Liver (tissue), 8 donors: ENCODE measurements at regions not wholly inside any gene's neighbourhood (a gene's known extent, or its start where the extent isn't known, plus 50 kb on each side); places are given as distances from the start of the nearest gene placed in this dataset.

Experiments used
- DNase-seq: peaks from one replicate; pipeline ENCODE4 v3.0.0-alpha.2; 2017; ENCODE audit warnings: low spot score
- H3K27ac ChIP-seq, 2 donors: one replicate each; pipeline ENCODE4 v1.7.0; 2013; ENCODE audit warnings: inconsistent platforms in 2 of 2, low read length in 2 of 2, control low read depth in 1 of 2, low read depth in 1 of 2, mild to moderate bottlenecking in 1 of 2
- H3K27me3 ChIP-seq, 4 donors: one replicate each; pipeline versions ENCODE4 v1.6.1 to v1.7.0; 2013; ENCODE audit warnings: low read length in 3 of 4, inconsistent platforms in 1 of 4, mild to moderate bottlenecking in 1 of 4, moderate library complexity in 1 of 4; ENCODE audit not compliant: control insufficient read depth in 4 of 4, insufficient read depth in 4 of 4
- H3K36me3 ChIP-seq, 4 donors: one replicate each; pipeline versions ENCODE4 v1.6.1 to v1.7.0; 2013; ENCODE audit warnings: low read length in 3 of 4, mild to moderate bottlenecking in 3 of 4, low read depth in 1 of 4, moderate library complexity in 1 of 4; ENCODE audit not compliant: control insufficient read depth in 4 of 4, insufficient read depth in 3 of 4
- H3K4me1 ChIP-seq, 4 donors: one replicate each; pipeline versions ENCODE4 v1.6.1 to v1.7.0; 2013; ENCODE audit warnings: low read length in 3 of 4, mild to moderate bottlenecking in 3 of 4, moderate library complexity in 1 of 4; ENCODE audit not compliant: control insufficient read depth in 4 of 4, insufficient read depth in 4 of 4
- H3K4me3 ChIP-seq, 3 donors: one replicate each; pipeline versions ENCODE4 v1.6.1 to v1.7.0; 2013; ENCODE audit warnings: low read length in 3 of 3, control low read depth in 1 of 3, low read depth in 1 of 3, mild to moderate bottlenecking in 1 of 3
- H3K9ac ChIP-seq, 2 donors: one replicate each; pipeline ENCODE4 v1.7.0; 2013; ENCODE audit warnings: low read length in 2 of 2, mild to moderate bottlenecking in 2 of 2, moderate library complexity in 2 of 2, control low read depth in 1 of 2, low read depth in 1 of 2
- H3K9me3 ChIP-seq, 4 donors: one replicate each; pipeline versions ENCODE4 v1.6.1 to v1.7.0; 2013; ENCODE audit warnings: low read length in 3 of 4; ENCODE audit not compliant: control insufficient read depth in 4 of 4
- ATF3 ChIP-seq: IDR thresholded peaks from 2 replicates; pipeline ENCODE4 v1.6.1; 2016; ENCODE audit warnings: antibody characterized with exemption
- CTCF ChIP-seq: fragments of 150-350 bp; IDR thresholded peaks from 2 replicates; pipeline ENCODE4 v1.5.1; 2017; ENCODE audit warnings: improper control_type of control experiment, low read depth, low read length; ENCODE audit not compliant: missing input control
- EGR1 ChIP-seq, 2 donors: IDR thresholded peaks; 2 replicates each; pipeline ENCODE4 v1.6.1; 2016 to 2018; ENCODE audit warnings: antibody characterized with exemption in 2 of 2, low read depth in 2 of 2
- FOXA1 ChIP-seq: IDR thresholded peaks from 2 replicates; pipeline ENCODE4 v1.6.1; 2016; ENCODE audit warnings: antibody characterized with exemption
- FOXA2 ChIP-seq: IDR thresholded peaks from 2 replicates; pipeline ENCODE4 v1.6.1; 2016; ENCODE audit warnings: antibody characterized with exemption
- GABPA ChIP-seq, 2 donors: IDR thresholded peaks in 1 of 2; conservative IDR thresholded peaks in 1 of 2; 2 replicates each; pipeline ENCODE4 v1.6.1; 2016; ENCODE audit warnings: antibody characterized with exemption in 2 of 2, mild to moderate bottlenecking in 1 of 2, moderate library complexity in 1 of 2
- HNF4A ChIP-seq, 2 donors: conservative IDR thresholded peaks; 2 replicates each; pipeline ENCODE4 v1.6.1; 2016; ENCODE audit warnings: antibody characterized with exemption in 2 of 2, mild to moderate bottlenecking in 2 of 2
- HNF4G ChIP-seq: IDR thresholded peaks from 2 replicates; pipeline ENCODE4 v1.6.1; 2016; ENCODE audit warnings: antibody characterized with exemption
- JUND ChIP-seq, 2 donors: IDR thresholded peaks; 2 replicates each; pipeline ENCODE4 v1.6.1; 2016; ENCODE audit warnings: antibody characterized with exemption in 2 of 2
- NR2F2 ChIP-seq: IDR thresholded peaks from 2 replicates; pipeline ENCODE4 v1.6.1; 2016; ENCODE audit warnings: antibody characterized with exemption
- RAD21 ChIP-seq, 2 donors: IDR thresholded peaks; 2 replicates each; pipeline ENCODE4 v1.6.1; 2016; ENCODE audit warnings: antibody characterized with exemption in 2 of 2, mild to moderate bottlenecking in 2 of 2
- RXRA ChIP-seq, 2 donors: IDR thresholded peaks; 2 replicates each; pipeline ENCODE4 v1.6.1; 2017 to 2018; ENCODE audit warnings: antibody characterized with exemption in 2 of 2, mild to moderate bottlenecking in 1 of 2
- SP1 ChIP-seq: IDR thresholded peaks from 2 replicates; pipeline ENCODE4 v1.6.1; 2018; ENCODE audit warnings: antibody characterized with exemption, mild to moderate bottlenecking
- TAF1 ChIP-seq: conservative IDR thresholded peaks from 2 replicates; pipeline ENCODE4 v1.6.1; 2016; ENCODE audit warnings: antibody characterized with exemption, mild to moderate bottlenecking
- YY1 ChIP-seq: IDR thresholded peaks from 2 replicates; pipeline ENCODE4 v1.6.1; 2016; ENCODE audit warnings: antibody characterized with exemption, mild to moderate bottlenecking
- WGBS: extraction: QIAGEN DNeasy Blood & Tissue Kit; methylation state at CpG from one replicate; pipeline ENCODE4 v1.1.7; 2013; 5-methylcytosine and 5-hydroxymethylcytosine counted together
- TF ChIP-seq, protein P1 (sequence below): IDR thresholded peaks from 2 replicates; pipeline ENCODE4 v1.6.1; 2016; ENCODE audit warnings: antibody characterized with exemption, mild to moderate bottlenecking
- TF ChIP-seq, protein P2 (sequence below): IDR thresholded peaks from 2 replicates; pipeline ENCODE4 v1.6.1; 2016; ENCODE audit warnings: antibody characterized with exemption
- TF ChIP-seq, protein P3 (sequence below): IDR thresholded peaks from 2 replicates; pipeline ENCODE4 v1.6.1; 2016; ENCODE audit warnings: antibody characterized with exemption
- donor health status: healthy.
- donor health status: healthy.
- donor health status: healthy.
- donor health status: healthy.
- donor health status: healthy.

DNA sequence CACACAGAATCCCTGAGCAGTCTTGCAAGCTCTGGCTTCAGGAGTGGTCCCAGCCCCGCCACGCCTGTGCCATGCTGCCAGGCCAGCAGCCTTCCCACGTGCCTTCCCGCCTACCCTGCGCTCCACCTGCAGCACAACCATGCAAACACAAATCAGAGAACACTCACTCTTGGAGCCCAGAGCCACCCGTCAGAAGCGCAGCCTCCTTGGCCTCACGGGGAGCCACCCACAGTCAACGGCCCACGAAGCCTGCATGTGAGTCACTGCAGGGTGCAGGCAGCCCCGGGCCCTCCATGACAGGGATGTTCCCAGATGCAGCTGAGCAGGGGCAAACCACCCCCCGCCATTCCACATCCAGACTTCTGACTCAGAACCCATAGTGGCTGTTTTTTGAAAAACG is 217.0 kb downstream of the DLL1 start:
- Histone ChIP-seq H3K27ac (no peak overlapping the region), H3K9me3 (peaks cover 2 to 8% (median 5%) of the 10 kb centered on the region in 4 donors), H3K9ac (no peak overlapping the region), H3K4me1 (peaks cover 0 to 7% (median 0%) of the 10 kb centered on the region in 4 donors), H3K36me3 (no peaks in the 10 kb centered on the region), H3K27me3 (no peaks in the 10 kb centered on the region), H3K4me3 (no peak overlapping the region)
- WGBS = 92% methylated on average over 13 of the region's 13 CpGs
- TF ChIP-seq, protein P1, sequence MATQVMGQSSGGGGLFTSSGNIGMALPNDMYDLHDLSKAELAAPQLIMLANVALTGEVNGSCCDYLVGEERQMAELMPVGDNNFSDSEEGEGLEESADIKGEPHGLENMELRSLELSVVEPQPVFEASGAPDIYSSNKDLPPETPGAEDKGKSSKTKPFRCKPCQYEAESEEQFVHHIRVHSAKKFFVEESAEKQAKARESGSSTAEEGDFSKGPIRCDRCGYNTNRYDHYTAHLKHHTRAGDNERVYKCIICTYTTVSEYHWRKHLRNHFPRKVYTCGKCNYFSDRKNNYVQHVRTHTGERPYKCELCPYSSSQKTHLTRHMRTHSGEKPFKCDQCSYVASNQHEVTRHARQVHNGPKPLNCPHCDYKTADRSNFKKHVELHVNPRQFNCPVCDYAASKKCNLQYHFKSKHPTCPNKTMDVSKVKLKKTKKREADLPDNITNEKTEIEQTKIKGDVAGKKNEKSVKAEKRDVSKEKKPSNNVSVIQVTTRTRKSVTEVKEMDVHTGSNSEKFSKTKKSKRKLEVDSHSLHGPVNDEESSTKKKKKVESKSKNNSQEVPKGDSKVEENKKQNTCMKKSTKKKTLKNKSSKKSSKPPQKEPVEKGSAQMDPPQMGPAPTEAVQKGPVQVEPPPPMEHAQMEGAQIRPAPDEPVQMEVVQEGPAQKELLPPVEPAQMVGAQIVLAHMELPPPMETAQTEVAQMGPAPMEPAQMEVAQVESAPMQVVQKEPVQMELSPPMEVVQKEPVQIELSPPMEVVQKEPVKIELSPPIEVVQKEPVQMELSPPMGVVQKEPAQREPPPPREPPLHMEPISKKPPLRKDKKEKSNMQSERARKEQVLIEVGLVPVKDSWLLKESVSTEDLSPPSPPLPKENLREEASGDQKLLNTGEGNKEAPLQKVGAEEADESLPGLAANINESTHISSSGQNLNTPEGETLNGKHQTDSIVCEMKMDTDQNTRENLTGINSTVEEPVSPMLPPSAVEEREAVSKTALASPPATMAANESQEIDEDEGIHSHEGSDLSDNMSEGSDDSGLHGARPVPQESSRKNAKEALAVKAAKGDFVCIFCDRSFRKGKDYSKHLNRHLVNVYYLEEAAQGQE = no peak
- no peak for TF ChIP-seq YY1
- TF ChIP-seq, protein P2, sequence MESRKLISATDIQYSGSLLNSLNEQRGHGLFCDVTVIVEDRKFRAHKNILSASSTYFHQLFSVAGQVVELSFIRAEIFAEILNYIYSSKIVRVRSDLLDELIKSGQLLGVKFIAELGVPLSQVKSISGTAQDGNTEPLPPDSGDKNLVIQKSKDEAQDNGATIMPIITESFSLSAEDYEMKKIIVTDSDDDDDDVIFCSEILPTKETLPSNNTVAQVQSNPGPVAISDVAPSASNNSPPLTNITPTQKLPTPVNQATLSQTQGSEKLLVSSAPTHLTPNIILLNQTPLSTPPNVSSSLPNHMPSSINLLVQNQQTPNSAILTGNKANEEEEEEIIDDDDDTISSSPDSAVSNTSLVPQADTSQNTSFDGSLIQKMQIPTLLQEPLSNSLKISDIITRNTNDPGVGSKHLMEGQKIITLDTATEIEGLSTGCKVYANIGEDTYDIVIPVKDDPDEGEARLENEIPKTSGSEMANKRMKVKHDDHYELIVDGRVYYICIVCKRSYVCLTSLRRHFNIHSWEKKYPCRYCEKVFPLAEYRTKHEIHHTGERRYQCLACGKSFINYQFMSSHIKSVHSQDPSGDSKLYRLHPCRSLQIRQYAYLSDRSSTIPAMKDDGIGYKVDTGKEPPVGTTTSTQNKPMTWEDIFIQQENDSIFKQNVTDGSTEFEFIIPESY = no peak
- no peak for DNase-seq

DNA sequence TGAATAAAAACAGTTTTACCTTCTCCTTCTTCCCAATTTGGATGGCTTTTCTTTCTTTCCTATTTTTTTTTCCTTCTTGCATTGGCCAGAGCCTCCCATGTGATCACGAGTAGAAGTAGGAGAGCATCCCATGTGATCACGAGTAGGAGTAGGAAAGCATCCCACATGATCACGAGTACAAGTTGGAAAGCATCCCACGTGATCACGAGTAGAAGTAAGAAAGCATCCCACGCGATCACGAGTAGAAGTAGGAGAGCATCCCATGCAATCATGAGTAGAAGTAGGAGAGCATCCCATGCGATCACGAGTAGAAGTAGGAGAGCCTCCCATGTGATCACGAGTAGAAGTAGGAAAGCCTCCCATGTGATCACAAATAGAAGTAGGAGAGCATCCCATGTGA is 218.6 kb downstream of the DLL1 start:
- 84% methylated on average over 11 of the region's 11 CpGs for WGBS
- Histone ChIP-seq H3K4me3 (no peak overlapping the region), H3K9me3 (peaks cover 2 to 8% (median 5%) of the 10 kb centered on the region in 4 donors), H3K9ac (no peak overlapping the region), H3K27me3 (no peaks in the 10 kb centered on the region), H3K36me3 (no peaks in the 10 kb centered on the region), H3K4me1 (peaks cover 0 to 7% (median 0%) of the 10 kb centered on the region in 4 donors), H3K27ac (no peak overlapping the region)
- TF ChIP-seq, protein P1 = no peak
- no peak for TF ChIP-seq GABPA (IDR thresholded peaks at IDR 0.05 in 1 of 2, conservative IDR thresholded peaks at IDR 0.05 in 1 of 2)
- no peak for TF ChIP-seq HNF4G
- TF ChIP-seq HNF4A (conservative IDR thresholded peaks at IDR 0.05) = no peak
- TF ChIP-seq ATF3 = no peak
- TF ChIP-seq EGR1 (IDR thresholded peaks at IDR 0.05; ENCODE audit: low read depth in 2 of 2) = no peak
- no peak for TF ChIP-seq FOXA2
- no peak for TF ChIP-seq SP1
- no peak for TF ChIP-seq NR2F2
- no peak for TF ChIP-seq TAF1
- no peak for TF ChIP-seq CTCF
- TF ChIP-seq, protein P2 = no peak
- no peak for TF ChIP-seq RAD21 (IDR thresholded peaks at IDR 0.05)
- no peak for TF ChIP-seq YY1
- no peak for TF ChIP-seq FOXA1
- TF ChIP-seq JUND (IDR thresholded peaks at IDR 0.05) = no peak
- TF ChIP-seq, protein P3, sequence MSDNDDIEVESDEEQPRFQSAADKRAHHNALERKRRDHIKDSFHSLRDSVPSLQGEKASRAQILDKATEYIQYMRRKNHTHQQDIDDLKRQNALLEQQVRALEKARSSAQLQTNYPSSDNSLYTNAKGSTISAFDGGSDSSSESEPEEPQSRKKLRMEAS = no peak
- no peak for TF ChIP-seq RXRA (IDR thresholded peaks at IDR 0.05)
- no peak for DNase-seq
